Activated naive CD4-positive, alpha-beta T cell treated with anti-CD3 and anti-CD28 coated beads for 36 hours (primary cell): ENCODE measurements at regions not wholly inside any gene's neighbourhood (a gene's known extent, or its start where the extent isn't known, plus 50 kb on each side); places are given as distances from the start of the nearest gene placed in this dataset.
"Not testable (repeated sequence)": the region's sequence is repeated elsewhere in the genome, so short reads cannot be mapped to it uniquely, and the experiment has no call there.

Source experiments
- CTCF ChIA-PET: fragments of 350-600 bp; sonication (Branson Sonifier 250); formaldehyde crosslinking; loops from one replicate; lab custom pipeline; 2021; ENCODE audit warnings: antibody characterized with exemption; lab: Charles Lee
- DNase-seq: peaks from one replicate; pipeline ENCODE4 v3.0.0-alpha.2; 2020
- H3K27ac Mint-ChIP-seq: one replicate; pipeline ENCODE4 v1.8.0; 2021; ENCODE audit warnings: mild to moderate bottlenecking, mixed read lengths
- H3K27me3 Mint-ChIP-seq: one replicate; pipeline ENCODE4 v1.8.0; 2021; ENCODE audit warnings: low read depth, mixed read lengths
- H3K36me3 Mint-ChIP-seq: one replicate; pipeline ENCODE4 v1.8.0; 2021; ENCODE audit warnings: low read depth, mixed read lengths
- H3K4me1 Mint-ChIP-seq: one replicate; pipeline ENCODE4 v1.8.0; 2021; ENCODE audit warnings: low read depth, mixed read lengths
- H3K4me3 Mint-ChIP-seq: one replicate; pipeline ENCODE4 v1.8.0; 2021; ENCODE audit warnings: mild to moderate bottlenecking, moderate library complexity, mixed read lengths
- H3K9me3 Mint-ChIP-seq: one replicate; pipeline ENCODE4 v1.8.0; 2021; ENCODE audit warnings: mixed read lengths
- intact Hi-C: fragments of 100-400 bp; cut with micrococcal nuclease; formaldehyde crosslinking; loops from one replicate; pipeline ENCODE4 v1.15.1; 2023

GRCh38 chr14:105917136-105917932, 391.0 kb downstream of the TMEM121 start:
- H3K4me3 Mint-ChIP-seq, H3K27ac Mint-ChIP-seq, DNase-seq, H3K9me3 Mint-ChIP-seq, H3K36me3 Mint-ChIP-seq, H3K4me1 Mint-ChIP-seq, intact Hi-C loops, H3K27me3 Mint-ChIP-seq, CTCF ChIA-PET: not testable (repeated sequence)

- Mint-ChIP-seq H3K4me1 (no peaks in the 10 kb centered on the region), H3K27me3 (no peaks in the 10 kb centered on the region), H3K9me3 (peaks cover 8% of the 10 kb centered on the region), H3K36me3 (no peaks in the 10 kb centered on the region), H3K27ac (no peak overlapping the region), H3K4me3 (no peak overlapping the region)
- CTCF ChIA-PET, result no interaction called here
- DNase-seq, result no peak
- intact Hi-C loops, result no loop called here
Observed at GRCh38 chr14:105917933-105918436, 391.6 kb downstream of the TMEM121 start.

GRCh38 chr14:105918496-105919262, 392.3 kb downstream of the TMEM121 start:
- Mint-ChIP-seq H3K36me3 (no peaks in the 10 kb centered on the region), H3K4me1 (no peaks in the 10 kb centered on the region), H3K27ac (no peak overlapping the region), H3K27me3 (no peaks in the 10 kb centered on the region), H3K9me3 (peaks cover 8% of the 10 kb centered on the region), H3K4me3 (no peak overlapping the region)
- intact Hi-C loops, result no loop called here
- CTCF ChIA-PET, result no interaction called here
- DNase-seq, result no peak

- no peaks in the 10 kb centered on the region for H3K27me3 Mint-ChIP-seq
- no peak overlapping the region for H3K27ac Mint-ChIP-seq
- intact Hi-C loops, result no loop called here
- DNase-seq, result no peak
- H3K9me3 Mint-ChIP-seq, result peaks cover 10% of the 10 kb centered on the region
- no peak overlapping the region for H3K4me3 Mint-ChIP-seq
- no peaks in the 10 kb centered on the region for H3K4me1 Mint-ChIP-seq
- H3K36me3 Mint-ChIP-seq, result no peaks in the 10 kb centered on the region
- CTCF ChIA-PET, result no interaction called here
Observed at GRCh38 chr14:105919458-105920150, 393.2 kb downstream of the TMEM121 start.

GRCh38 chr14:105920151-105920700, 393.8 kb downstream of the TMEM121 start:
- CTCF ChIA-PET, intact Hi-C loops, H3K4me1 Mint-ChIP-seq, DNase-seq, H3K36me3 Mint-ChIP-seq, H3K27ac Mint-ChIP-seq, H3K27me3 Mint-ChIP-seq, H3K4me3 Mint-ChIP-seq: not testable (repeated sequence)
- H3K9me3 Mint-ChIP-seq, result peaks cover 10% of the 10 kb centered on the region

- H3K4me1 Mint-ChIP-seq, intact Hi-C loops, H3K9me3 Mint-ChIP-seq, H3K27me3 Mint-ChIP-seq, CTCF ChIA-PET, H3K4me3 Mint-ChIP-seq, H3K36me3 Mint-ChIP-seq, DNase-seq, H3K27ac Mint-ChIP-seq: not testable (repeated sequence)
Observed at GRCh38 chr14:105920803-105921755, 394.7 kb downstream of the TMEM121 start.

- H3K27me3 Mint-ChIP-seq, H3K4me3 Mint-ChIP-seq, CTCF ChIA-PET, intact Hi-C loops, H3K36me3 Mint-ChIP-seq, H3K4me1 Mint-ChIP-seq, DNase-seq, H3K9me3 Mint-ChIP-seq, H3K27ac Mint-ChIP-seq: not testable (repeated sequence)
Observed at GRCh38 chr14:105921781-105922180, 395.4 kb downstream of the TMEM121 start.

- H3K9me3 Mint-ChIP-seq, intact Hi-C loops, H3K4me1 Mint-ChIP-seq: not testable (repeated sequence)
Observed at GRCh38 chr14:105923520-105924191, 397.3 kb downstream of the TMEM121 start.

GRCh38 chr14:105924951-105925591, 398.7 kb downstream of the TMEM121 start:
- intact Hi-C loops, result no loop called here
- Mint-ChIP-seq H3K27ac (no peak overlapping the region), H3K9me3 (peaks cover 2% of the 10 kb centered on the region), H3K4me1 (no peaks in the 10 kb centered on the region), H3K4me3 (no peak overlapping the region), H3K36me3 (no peaks in the 10 kb centered on the region), H3K27me3 (peaks cover 12% of the 10 kb centered on the region)
- CTCF ChIA-PET, result no interaction called here
- DNase-seq, result no peak

More at GRCh38 chr14:105923520-105924191, 397.3 kb downstream of the TMEM121 start:
- H3K36me3 Mint-ChIP-seq, DNase-seq, CTCF ChIA-PET, H3K27me3 Mint-ChIP-seq, H3K4me3 Mint-ChIP-seq, H3K27ac Mint-ChIP-seq: not testable (repeated sequence)

GRCh38 chr14:105925615-105926372, 399.4 kb downstream of the TMEM121 start:
- H3K27ac Mint-ChIP-seq, result no peak overlapping the region
- H3K4me1 Mint-ChIP-seq, result no peaks in the 10 kb centered on the region

More at GRCh38 chr14:105925615-105926372, 399.4 kb downstream of the TMEM121 start:
- peaks cover 19% of the 10 kb centered on the region for H3K27me3 Mint-ChIP-seq
- intact Hi-C loops, result no loop called here
- CTCF ChIA-PET, result no interaction called here
- peaks cover 2% of the 10 kb centered on the region for H3K9me3 Mint-ChIP-seq
- H3K36me3 Mint-ChIP-seq, result no peaks in the 10 kb centered on the region
- DNase-seq, result no peak
- H3K4me3 Mint-ChIP-seq, result no peak overlapping the region
